Keratinocyte (primary cell): ENCODE measurements at regions not wholly inside any gene's neighbourhood (a gene's known extent, or its start where the extent isn't known, plus 50 kb on each side); places are given as distances from the start of the nearest gene placed in this dataset.

Source experiments
- DNase-seq: peaks from one replicate; pipeline ENCODE4 v3.0.0-alpha.2; 2011; ENCODE audit warnings: low read depth, missing footprints, low spot score
- FAIRE-seq: peaks from 2 replicates; lab custom pipeline; 2011; peaks lifted over from hg19 to GRCh38; lab: Jason Lieb, UNC
- H2AFZ ChIP-seq: 2 replicates; pipeline ENCODE4 v1.6.0; 2012; ENCODE audit warnings: low read length, control low read depth, inconsistent platforms; ENCODE audit not compliant: control insufficient read depth
- H3K27ac ChIP-seq: 2 replicates; pipeline ENCODE4 v1.5.1; 2011; ENCODE audit warnings: low read length; ENCODE audit not compliant: control insufficient read depth, insufficient read depth
- H3K27me3 ChIP-seq: 3 replicates; pipeline ENCODE4 v1.6.0; 2011; ENCODE audit warnings: low read length; ENCODE audit not compliant: control insufficient read depth, insufficient read depth; ENCODE audit errors: extremely low read depth
- H3K36me3 ChIP-seq, 2 experiments: 2 replicates in 1 of 2; 3 replicates in 1 of 2; pipeline ENCODE4 v1.5.1; 2011; ENCODE audit warnings: low read length in 2 of 2, mild to moderate bottlenecking in 1 of 2; ENCODE audit not compliant: control insufficient read depth in 2 of 2, insufficient read depth in 2 of 2; ENCODE audit errors: extremely low read depth in 1 of 2
- H3K4me1 ChIP-seq: 3 replicates; pipeline ENCODE4 v1.5.1; 2011; ENCODE audit warnings: low read length; ENCODE audit not compliant: control insufficient read depth, insufficient read depth; ENCODE audit errors: extremely low read depth
- H3K4me2 ChIP-seq: 3 replicates; pipeline ENCODE4 v1.6.0; 2011; ENCODE audit warnings: low read depth, low read length; ENCODE audit not compliant: control insufficient read depth, insufficient read depth; ENCODE audit errors: extremely low read depth
- H3K4me3 ChIP-seq, 3 experiments: fragments of 200-600 bp in 1 of 3; sonication (generic) in 1 of 3; 2 replicates in 2 of 3; 3 replicates in 1 of 3; pipeline ENCODE4 v1.5.1; 2011 to 2016; ENCODE audit warnings: low read length in 3 of 3, mild to moderate bottlenecking in 3 of 3, control low read depth in 2 of 3, inconsistent platforms in 1 of 3, low read depth in 1 of 3, mixed read lengths in 1 of 3, mixed run types in 1 of 3, moderate library complexity in 1 of 3; ENCODE audit not compliant: control insufficient read depth in 2 of 3, insufficient read depth in 2 of 3; ENCODE audit errors: extremely low read depth in 1 of 3
- H3K79me2 ChIP-seq: 2 replicates; pipeline ENCODE4 v1.6.0; 2012; ENCODE audit warnings: low read length; ENCODE audit not compliant: control insufficient read depth, insufficient read depth
- H3K9ac ChIP-seq: 3 replicates; pipeline ENCODE4 v1.6.0; 2011; ENCODE audit warnings: low read length; ENCODE audit not compliant: control insufficient read depth, insufficient read depth; ENCODE audit errors: extremely low read depth
- H3K9me1 ChIP-seq: 3 replicates; pipeline ENCODE4 v1.6.0; 2011; ENCODE audit warnings: low read length; ENCODE audit not compliant: control insufficient read depth, insufficient read depth; ENCODE audit errors: extremely low read depth
- H3K9me3 ChIP-seq: 2 replicates; pipeline ENCODE4 v1.5.1; 2012; ENCODE audit warnings: low read depth, low read length; ENCODE audit not compliant: control insufficient read depth
- H4K20me1 ChIP-seq: 3 replicates; pipeline ENCODE4 v1.6.0; 2011; ENCODE audit warnings: low read length; ENCODE audit not compliant: control insufficient read depth, insufficient read depth; ENCODE audit errors: extremely low read depth
- EZH2 ChIP-seq: IDR thresholded peaks from one replicate; pipeline ENCODE4 v1.6.1; 2012; ENCODE audit warnings: inconsistent platforms, mild to moderate bottlenecking, low read length, moderate library complexity
- dilution Hi-C: fragments of 300-500 bp; cut with MboI; formaldehyde crosslinking; loops from one replicate; pipeline ENCODE4 v1.7.0; 2020; ENCODE audit warnings: low sequenced_read_pairs; ENCODE audit not compliant: extremely low pct_ligation_motif_present
- TF ChIP-seq, protein P1 (sequence below), 3 experiments: IDR thresholded peaks in 1 of 3; conservative IDR thresholded peaks in 1 of 3; optimal IDR thresholded peaks in 1 of 3; 2 replicates in 2 of 3; 3 replicates in 1 of 3; pipeline versions ENCODE3 to v1.5.1; 2011; ENCODE audit warnings: low read length in 3 of 3, mild to moderate bottlenecking in 3 of 3, moderate library complexity in 2 of 3, control low read depth in 1 of 3, inconsistent platforms in 1 of 3; ENCODE audit not compliant: insufficient read depth in 2 of 3; ENCODE audit errors: extremely low read depth in 1 of 3

DNA sequence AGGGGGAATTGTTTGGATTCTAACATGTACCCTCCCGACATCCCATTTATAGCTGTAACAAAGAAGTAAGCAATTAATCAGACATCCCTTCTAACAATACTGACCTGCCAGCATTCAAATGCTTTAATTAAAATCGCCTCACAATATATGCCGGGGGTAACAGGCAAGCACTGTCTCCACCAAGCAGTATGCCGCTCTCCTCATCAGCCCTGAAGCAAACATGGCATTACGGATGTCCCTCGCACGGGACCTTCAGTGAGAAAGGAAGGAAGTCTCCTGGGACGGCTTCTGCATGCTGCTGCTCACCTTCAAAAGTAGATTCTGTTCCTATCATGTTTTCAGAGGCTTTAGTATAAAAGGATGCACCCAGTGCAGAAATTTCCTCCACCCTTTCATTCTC is 292.7 kb upstream of the POU3F3 start:
- Histone ChIP-seq H3K4me2 (no peak overlapping the region), H3K9me3 (no peaks in the 10 kb centered on the region), H3K9ac (no peak overlapping the region), H2AFZ (no peak overlapping the region), H3K36me3 (no peaks in the 10 kb centered on the region), H3K27me3 (no peaks in the 10 kb centered on the region), H3K27ac (no peak overlapping the region), H3K9me1 (no peaks in the 10 kb centered on the region), H3K4me3 (no peak overlapping the region), H4K20me1 (no peaks in the 10 kb centered on the region), H3K4me1 (no peaks in the 10 kb centered on the region), H3K79me2 (no peaks in the 10 kb centered on the region)
- dilution Hi-C loops, result no loop called here
- TF ChIP-seq EZH2, result no peak
- TF ChIP-seq, protein P1, sequence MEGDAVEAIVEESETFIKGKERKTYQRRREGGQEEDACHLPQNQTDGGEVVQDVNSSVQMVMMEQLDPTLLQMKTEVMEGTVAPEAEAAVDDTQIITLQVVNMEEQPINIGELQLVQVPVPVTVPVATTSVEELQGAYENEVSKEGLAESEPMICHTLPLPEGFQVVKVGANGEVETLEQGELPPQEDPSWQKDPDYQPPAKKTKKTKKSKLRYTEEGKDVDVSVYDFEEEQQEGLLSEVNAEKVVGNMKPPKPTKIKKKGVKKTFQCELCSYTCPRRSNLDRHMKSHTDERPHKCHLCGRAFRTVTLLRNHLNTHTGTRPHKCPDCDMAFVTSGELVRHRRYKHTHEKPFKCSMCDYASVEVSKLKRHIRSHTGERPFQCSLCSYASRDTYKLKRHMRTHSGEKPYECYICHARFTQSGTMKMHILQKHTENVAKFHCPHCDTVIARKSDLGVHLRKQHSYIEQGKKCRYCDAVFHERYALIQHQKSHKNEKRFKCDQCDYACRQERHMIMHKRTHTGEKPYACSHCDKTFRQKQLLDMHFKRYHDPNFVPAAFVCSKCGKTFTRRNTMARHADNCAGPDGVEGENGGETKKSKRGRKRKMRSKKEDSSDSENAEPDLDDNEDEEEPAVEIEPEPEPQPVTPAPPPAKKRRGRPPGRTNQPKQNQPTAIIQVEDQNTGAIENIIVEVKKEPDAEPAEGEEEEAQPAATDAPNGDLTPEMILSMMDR (optimal IDR thresholded peaks at IDR 0.05 in 1 of 3, IDR thresholded peaks at IDR 0.05 in 1 of 3, conservative IDR thresholded peaks at IDR 0.05 in 1 of 3; ENCODE audit: extremely low read depth in 1 of 3, insufficient read depth in 2 of 3, low read length in 3 of 3), result no peak
- FAIRE-seq (no peak), DNase-seq (no peak)

DNA sequence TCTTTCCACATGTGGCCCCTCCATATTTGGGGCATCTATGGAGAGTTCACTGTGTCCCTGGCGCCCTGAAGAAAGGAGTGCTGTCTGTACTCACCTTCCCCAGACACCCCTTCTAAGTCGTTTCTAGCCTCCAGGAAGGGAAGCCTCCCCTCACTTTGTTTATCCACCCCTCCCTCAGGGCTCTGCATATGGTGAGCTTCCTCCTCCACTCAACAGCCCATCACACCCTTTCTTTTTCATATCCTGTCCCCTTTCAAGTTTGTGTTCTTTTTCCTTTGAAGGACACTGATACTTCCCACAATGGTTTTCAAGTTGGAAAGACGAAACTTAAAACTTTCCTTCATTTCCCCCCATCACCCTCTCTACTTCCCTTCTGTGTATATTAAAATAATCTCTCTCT is 291.4 kb upstream of the POU3F3 start:
- no peaks in the 10 kb centered on the region for H3K9me1 ChIP-seq
- no peaks in the 10 kb centered on the region for H3K4me1 ChIP-seq
- FAIRE-seq (no peak), DNase-seq (no peak)
- TF ChIP-seq, protein P1 (optimal IDR thresholded peaks at IDR 0.05 in 1 of 3, IDR thresholded peaks at IDR 0.05 in 1 of 3, conservative IDR thresholded peaks at IDR 0.05 in 1 of 3; ENCODE audit: extremely low read depth in 1 of 3, insufficient read depth in 2 of 3, low read length in 3 of 3), result no peak
- TF ChIP-seq EZH2, result no peak
- dilution Hi-C loops, result no loop called here
- no peak overlapping the region for H3K27ac ChIP-seq
- H3K36me3 ChIP-seq, result no peaks in the 10 kb centered on the region
- no peaks in the 10 kb centered on the region for H3K79me2 ChIP-seq
- H3K4me3 ChIP-seq, result no peak overlapping the region
- no peak overlapping the region for H3K4me2 ChIP-seq
- H2AFZ ChIP-seq, result no peak overlapping the region
- H3K27me3 ChIP-seq, result no peaks in the 10 kb centered on the region
- no peaks in the 10 kb centered on the region for H4K20me1 ChIP-seq
- no peaks in the 10 kb centered on the region for H3K9me3 ChIP-seq
- H3K9ac ChIP-seq, result no peak overlapping the region
